NCI-H1105 (cell line): ENCODE measurements at regions not wholly inside any gene's neighbourhood (a gene's known extent, or its start where the extent isn't known, plus 50 kb on each side); places are given as distances from the start of the nearest gene placed in this dataset.
A peak's percentile ranks its signal among the peaks of the same experiment; 100 is the strongest.

Experiments
- DNase-seq: peaks from one replicate; lab custom pipeline; 2025; lab: John Stamatoyannopoulos, UW

- no peak for DNase-seq
Measured at GRCh38 chr3:150267288-150267687, 140.8 kb upstream of the TSC22D2 start.

- DNase-seq = no peak
Measured at GRCh38 chr3:150265305-150265704, 142.8 kb upstream of the TSC22D2 start.

- DNase-seq = no peak
Measured at GRCh38 chr3:150264561-150265279, 143.4 kb upstream of the TSC22D2 start.

DNA sequence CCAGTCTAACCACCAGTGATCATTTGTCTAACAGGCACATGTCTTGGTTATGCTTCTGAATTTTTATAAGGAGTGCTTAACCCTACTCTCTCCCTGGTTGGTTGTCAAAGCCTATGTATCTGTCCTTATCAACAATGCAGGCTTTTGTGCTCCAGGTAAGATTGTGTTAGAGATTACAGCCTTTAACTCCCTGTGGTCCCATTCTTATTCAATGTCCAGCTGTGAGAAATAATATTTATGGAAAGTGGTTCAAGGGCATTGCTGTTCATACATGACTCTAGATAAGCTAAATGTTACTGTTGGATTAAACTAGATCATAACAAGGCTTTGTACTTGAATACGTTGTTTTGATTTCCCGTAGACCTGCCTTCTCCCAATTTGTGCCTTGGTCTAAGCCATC lies 146.1 kb upstream of the TSC22D2 start:
- no peak for DNase-seq

- no peak for DNase-seq
Measured at GRCh38 chr3:150261418-150261817, 146.7 kb upstream of the TSC22D2 start.

- no peak for DNase-seq
Measured at GRCh38 chr3:150260398-150260710, 147.7 kb upstream of the TSC22D2 start.

- DNase-seq = no peak
Measured at GRCh38 chr3:150259526-150260397, 148.3 kb upstream of the TSC22D2 start.

GRCh38 chr3:150256782-150257181 lies 151.3 kb upstream of the TSC22D2 start:
- DNase-seq = no peak

DNA sequence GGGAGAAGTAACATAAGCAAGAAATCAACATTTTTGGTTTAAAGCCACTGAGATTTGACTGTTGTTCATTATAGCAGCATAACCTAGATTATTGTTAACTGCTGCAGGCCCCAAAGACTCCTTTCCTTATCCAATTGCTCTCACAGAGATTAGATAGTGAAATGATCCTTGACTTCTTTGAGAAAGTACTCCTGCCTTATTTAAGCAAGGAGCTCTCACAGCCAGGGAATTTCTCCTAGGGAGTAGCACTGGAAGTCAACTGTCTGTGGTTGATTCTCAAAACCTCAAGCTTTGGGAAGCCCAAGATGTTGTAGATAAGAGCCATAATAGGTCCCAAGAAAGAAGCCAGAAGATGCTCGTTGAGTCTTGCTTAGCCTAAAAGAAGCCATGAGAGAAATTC lies 151.8 kb upstream of the TSC22D2 start:
- DNase-seq = no peak

DNA sequence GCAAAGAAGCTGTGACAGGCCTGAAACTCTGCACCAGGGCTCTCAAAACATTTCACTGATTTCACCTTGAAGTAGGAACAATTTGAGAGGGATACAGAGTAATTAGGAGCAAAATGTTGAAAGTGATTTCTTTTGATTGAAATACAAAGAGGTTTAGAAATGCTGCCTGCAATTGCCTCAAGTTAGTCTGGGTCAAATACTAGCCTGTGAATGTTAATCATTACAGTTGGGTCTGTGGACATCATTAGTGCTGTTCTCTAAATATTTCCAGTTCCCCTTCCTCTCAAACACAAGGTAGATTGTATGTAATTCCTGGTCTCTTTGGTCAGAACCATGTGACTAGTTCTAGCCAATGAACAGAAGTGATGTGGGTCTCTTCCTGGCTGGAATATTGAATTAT lies 152.3 kb upstream of the TSC22D2 start:
- no peak for DNase-seq

DNA sequence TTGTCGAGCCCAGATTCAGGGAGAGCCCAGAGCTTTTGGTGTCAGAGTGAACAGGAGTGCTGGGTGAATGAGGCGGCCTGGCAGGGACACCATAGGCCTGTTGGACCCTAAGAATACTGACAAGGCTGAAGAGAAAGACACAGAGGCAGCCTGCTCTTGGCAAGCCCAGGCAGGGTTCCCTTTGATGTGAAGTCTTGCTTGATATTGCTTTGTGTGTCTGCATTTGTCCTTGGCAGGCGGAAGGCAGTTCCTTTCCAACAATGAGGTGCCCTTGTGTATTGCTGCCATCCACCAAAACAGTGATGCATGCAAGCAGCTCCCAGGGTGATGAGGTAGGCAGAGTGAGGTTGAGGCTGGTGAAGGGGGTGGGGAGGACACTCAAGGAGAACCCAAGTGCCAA lies 152.7 kb upstream of the TSC22D2 start:
- peak; percentile 80 for DNase-seq

- DNase-seq = no peak
Measured at GRCh38 chr3:150254309-150254708, 153.8 kb upstream of the TSC22D2 start.

DNA sequence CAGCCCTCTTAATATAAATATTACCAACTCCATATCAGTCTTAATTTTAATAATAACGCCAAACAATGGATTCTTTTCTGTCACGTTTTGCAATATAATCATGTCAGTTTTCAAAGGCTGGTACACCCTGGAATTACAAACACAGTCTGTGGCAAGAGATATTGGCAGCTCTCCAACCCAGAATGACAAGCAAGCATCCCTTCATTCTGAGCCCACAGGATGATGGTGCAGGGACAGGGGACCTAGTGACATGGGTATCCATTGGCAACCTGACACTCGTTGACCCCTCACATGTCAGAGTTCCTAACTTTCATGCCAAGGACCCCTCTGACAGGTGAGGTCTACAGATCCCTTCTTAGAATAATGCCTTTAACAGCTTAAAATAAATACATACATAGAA lies 154.5 kb upstream of the TSC22D2 start:
- peak; percentile 84 for DNase-seq

DNA sequence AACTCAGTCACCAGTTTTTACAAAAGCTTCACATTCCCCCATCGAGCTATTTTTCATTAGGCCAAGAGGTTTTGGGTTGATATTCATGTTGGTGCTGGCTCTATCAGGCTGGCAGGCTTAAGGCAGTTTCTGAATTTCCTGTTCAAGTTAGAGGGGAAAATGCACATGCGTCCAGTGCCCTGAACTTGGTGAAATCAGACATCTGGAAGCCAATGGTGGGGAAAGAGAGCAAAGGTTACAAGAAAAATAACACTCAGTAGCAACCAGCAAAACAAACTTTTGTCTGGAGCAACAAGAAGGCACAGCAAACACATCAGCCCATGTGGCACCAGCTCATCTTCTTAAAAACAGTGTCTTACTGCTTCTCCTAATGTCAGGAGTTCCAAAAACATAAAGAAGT lies 155.6 kb upstream of the TSC22D2 start:
- DNase-seq = no peak

DNA sequence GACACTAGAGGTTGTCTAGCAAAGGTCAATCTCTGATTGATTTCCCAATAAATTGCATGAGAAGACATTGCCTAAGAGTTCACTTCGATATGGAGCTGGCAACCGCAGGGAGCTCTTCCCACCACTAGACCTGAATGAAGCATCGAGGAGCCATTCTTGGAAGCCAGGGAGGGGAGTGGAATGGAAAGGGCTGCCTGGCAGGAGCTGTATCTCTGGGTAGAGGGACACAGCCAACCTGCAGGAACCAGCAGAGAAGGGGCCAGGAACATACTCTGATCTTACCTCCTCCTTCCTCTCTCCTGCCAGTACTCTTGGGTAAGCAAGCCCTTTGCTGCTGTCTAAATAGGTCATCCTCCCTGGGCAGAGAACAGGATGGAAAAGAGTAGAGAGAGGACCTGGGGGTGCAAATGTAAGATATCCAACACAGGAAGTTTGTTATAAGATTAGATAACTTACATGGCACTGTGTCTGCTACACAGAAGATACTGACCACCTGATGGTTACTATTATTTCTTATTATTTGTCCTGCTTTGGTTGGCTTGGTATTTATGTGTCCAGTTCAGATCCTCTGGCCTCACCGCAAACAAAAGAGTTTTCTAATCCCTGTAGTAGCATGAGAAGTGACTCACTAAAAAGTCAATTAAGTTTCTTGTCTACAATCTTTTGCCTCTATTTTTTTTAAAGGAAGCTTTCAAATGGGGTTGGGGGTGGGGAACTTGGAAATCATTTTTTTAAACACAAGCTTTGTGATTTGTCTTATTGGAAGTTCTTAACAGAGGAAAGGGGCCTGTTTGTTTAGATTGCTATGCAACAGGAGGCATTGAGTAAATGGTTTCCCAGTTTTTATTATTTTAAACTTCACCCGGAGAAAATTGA lies 156.7 kb upstream of the TSC22D2 start:
- DNase-seq = no peak

GRCh38 chr3:150249779-150250470 lies 158.2 kb upstream of the TSC22D2 start:
- DNase-seq = no peak

DNA sequence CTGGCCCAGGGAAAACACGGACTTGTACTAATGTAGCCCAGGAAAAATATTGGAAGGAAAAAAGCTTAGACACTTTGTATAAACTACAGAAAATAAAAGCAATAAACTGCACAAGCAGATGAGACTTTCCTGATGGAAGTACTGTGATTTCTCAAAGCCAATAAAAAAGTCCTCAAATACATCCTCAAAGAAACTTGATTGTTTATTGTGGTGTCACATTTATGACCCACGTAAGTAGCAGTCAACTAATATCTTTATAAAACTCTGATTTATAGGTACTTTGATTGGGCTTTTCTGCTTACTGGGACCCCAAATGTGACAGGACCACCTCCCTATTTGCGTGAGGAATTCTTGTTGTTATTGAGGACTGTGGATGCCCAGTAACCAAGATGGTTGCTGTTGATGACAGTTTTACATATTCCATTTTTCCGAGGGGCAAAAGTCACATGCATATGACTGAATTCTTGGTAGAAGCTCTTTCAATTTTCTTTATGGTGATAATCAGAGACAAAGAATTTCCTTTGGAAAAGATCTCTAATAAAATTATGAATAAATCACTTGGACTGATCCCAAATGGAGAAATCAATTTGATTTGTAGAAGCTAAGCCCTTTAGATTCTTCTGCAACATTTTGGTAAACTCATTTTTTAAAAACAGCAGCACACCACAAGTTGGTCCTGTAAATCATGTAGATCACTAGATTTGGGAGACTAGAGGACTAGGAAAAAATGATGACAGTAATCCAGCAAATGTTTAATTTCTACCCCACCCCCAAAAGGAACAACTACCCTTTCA lies 159.0 kb upstream of the TSC22D2 start:
- no peak for DNase-seq

DNA sequence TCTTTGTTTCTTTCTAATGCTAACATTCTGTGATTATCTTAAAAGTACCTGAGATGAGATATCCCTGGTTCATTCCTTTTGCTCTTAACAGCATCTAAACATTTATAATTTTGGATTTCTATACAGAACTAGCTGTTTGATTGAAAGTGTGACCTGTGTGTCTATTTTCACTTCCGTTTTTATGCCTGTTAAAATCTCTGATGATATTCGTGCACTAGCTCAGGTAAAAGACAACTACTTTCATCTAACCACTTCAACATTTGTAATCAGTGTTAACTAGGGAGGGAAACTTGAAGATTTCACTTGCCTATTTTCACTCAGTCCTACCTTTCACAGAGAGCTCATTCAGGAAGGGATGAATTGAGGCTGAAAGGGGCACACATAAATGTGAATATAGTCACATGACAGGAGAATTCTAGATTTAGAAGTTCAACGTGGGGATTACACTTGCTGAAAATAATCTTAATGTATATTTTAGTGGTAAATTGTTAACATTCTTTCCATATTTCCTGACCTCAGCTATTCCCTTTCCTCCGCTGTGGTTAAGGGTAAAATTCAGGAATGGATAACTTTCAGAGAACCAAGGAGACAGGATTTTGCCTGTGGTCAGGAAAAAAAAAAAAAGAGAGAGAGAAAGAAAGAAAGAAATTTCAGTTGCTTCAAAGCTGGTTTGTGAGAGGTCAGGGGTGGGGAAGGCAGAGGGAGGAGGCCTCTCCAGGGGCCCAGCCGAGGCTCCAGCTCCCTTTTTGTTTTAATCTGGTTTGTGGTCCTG lies 159.8 kb upstream of the TSC22D2 start:
- no peak for DNase-seq

- no peak for DNase-seq
Measured at GRCh38 chr3:150247441-150247840, 160.7 kb upstream of the TSC22D2 start.

GRCh38 chr3:150243466-150243865 lies 164.6 kb upstream of the TSC22D2 start:
- no peak for DNase-seq
